Gastrocnemius medialis (tissue), 4 donors: ENCODE measurements at regions not wholly inside any gene's neighbourhood (a gene's known extent, or its start where the extent isn't known, plus 50 kb on each side); places are given as distances from the start of the nearest gene placed in this dataset.

Experiments
- CTCF ChIP-seq, 5 experiments: fragments of 450-650 bp in 3 of 5; fragments of 200-600 bp in 2 of 5; sonication (generic) in 2 of 5; IDR thresholded peaks in 4 of 5; conservative IDR thresholded peaks in 1 of 5; 1 replicate in 4 of 5; 2 replicates in 1 of 5; pipeline ENCODE4 v1.5.1; 2016 to 2019; ENCODE audit warnings: antibody characterized with exemption in 5 of 5, mild to moderate bottlenecking in 3 of 5, moderate library complexity in 3 of 5
- POLR2A ChIP-seq, 2 donors: fragments of 450-650 bp; IDR thresholded peaks; one replicate each; pipeline ENCODE4 v1.6.1; 2017; ENCODE audit warnings: antibody characterized with exemption in 2 of 2, mild to moderate bottlenecking in 2 of 2, moderate library complexity in 2 of 2

GRCh38 chr5:5077236-5077635, 62.9 kb upstream of the ADAMTS16 start:
- no peak for TF ChIP-seq CTCF (IDR thresholded peaks at IDR 0.05 in 4 of 5, conservative IDR thresholded peaks at IDR 0.05 in 1 of 5)
- no peak for TF ChIP-seq POLR2A (IDR thresholded peaks at IDR 0.05)
